ENCODE measurements at regions not wholly inside any gene's neighbourhood (a gene's known extent, or its start where the extent isn't known, plus 50 kb on each side); places are given as distances from the start of the nearest gene placed in this dataset.

DNA sequence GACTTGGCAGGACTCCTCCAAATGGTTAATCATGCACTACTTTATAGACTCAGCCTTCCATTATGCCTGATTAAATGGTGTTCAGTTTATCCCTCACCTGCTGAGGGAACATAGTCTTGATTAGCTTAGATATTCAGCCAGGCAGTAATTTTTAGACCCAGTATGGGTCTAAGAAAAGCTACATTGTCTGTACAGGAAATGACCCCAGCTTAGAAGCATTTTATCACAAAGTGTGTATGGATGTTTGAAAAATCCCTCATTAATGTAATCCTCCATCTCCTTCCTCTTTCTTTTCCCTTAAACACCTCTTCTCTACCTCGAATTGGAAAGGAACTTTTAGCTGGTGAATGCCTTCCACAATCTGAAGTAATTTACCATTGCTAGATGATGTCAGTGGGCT is 252.2 kb upstream of the BMP2 start:
- no peaks in the 10 kb centered on the region for H3K9me3 ChIP-seq
- DNase-seq = no peak
- H3K27me3 ChIP-seq = no peaks in the 10 kb centered on the region
- TF ChIP-seq, protein P1, sequence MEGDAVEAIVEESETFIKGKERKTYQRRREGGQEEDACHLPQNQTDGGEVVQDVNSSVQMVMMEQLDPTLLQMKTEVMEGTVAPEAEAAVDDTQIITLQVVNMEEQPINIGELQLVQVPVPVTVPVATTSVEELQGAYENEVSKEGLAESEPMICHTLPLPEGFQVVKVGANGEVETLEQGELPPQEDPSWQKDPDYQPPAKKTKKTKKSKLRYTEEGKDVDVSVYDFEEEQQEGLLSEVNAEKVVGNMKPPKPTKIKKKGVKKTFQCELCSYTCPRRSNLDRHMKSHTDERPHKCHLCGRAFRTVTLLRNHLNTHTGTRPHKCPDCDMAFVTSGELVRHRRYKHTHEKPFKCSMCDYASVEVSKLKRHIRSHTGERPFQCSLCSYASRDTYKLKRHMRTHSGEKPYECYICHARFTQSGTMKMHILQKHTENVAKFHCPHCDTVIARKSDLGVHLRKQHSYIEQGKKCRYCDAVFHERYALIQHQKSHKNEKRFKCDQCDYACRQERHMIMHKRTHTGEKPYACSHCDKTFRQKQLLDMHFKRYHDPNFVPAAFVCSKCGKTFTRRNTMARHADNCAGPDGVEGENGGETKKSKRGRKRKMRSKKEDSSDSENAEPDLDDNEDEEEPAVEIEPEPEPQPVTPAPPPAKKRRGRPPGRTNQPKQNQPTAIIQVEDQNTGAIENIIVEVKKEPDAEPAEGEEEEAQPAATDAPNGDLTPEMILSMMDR (IDR thresholded peaks at IDR 0.05) = no peak
- TF ChIP-seq EP300 (IDR thresholded peaks at IDR 0.05) (no peak), POLR2A (IDR thresholded peaks at IDR 0.05) (no peak)
- 16 to 25% (median 23%) methylated on average over 1 of the region's 1 CpG for WGBS, 3 donors
- no peak overlapping the region for H3K4me3 ChIP-seq
- no peak overlapping the region for H3K27ac ChIP-seq
- no peaks in the 10 kb centered on the region for H3K36me3 ChIP-seq
- intact Hi-C loops (cut with DNase I) = no loop called here
- no peaks in the 10 kb centered on the region for H3K4me1 ChIP-seq (ENCODE audit: insufficient read depth)

- Histone ChIP-seq H3K4me1 (ENCODE audit: insufficient read depth) (no peaks in the 10 kb centered on the region), H3K36me3 (no peaks in the 10 kb centered on the region), H3K27ac (no peak overlapping the region), H3K9me3 (no peaks in the 10 kb centered on the region), H3K27me3 (no peaks in the 10 kb centered on the region), H3K4me3 (no peak overlapping the region)
- no peak for DNase-seq
- intact Hi-C loops (cut with DNase I) = no loop called here
- no peak for TF ChIP-seq POLR2A (IDR thresholded peaks at IDR 0.05)
- no peak for TF ChIP-seq EP300 (IDR thresholded peaks at IDR 0.05)
- TF ChIP-seq, protein P1 (IDR thresholded peaks at IDR 0.05) = no peak
- WGBS, 3 donors = 68 to 77% (median 76%) methylated on average over 6 of the region's 6 CpGs
Observed at GRCh38 chr20:6513599-6513998, 253.9 kb upstream of the BMP2 start.

- no peak overlapping the region for H3K4me3 ChIP-seq
- intact Hi-C loops (cut with DNase I) = no loop called here
- no peak for TF ChIP-seq POLR2A (IDR thresholded peaks at IDR 0.05)
- no peak for TF ChIP-seq EP300 (IDR thresholded peaks at IDR 0.05)
- TF ChIP-seq, protein P1 (IDR thresholded peaks at IDR 0.05) = no peak
- no peaks in the 10 kb centered on the region for H3K9me3 ChIP-seq
- DNase-seq = no peak
- no peak overlapping the region for H3K27ac ChIP-seq
- 88 to 96% (median 90%) methylated on average over 1 of the region's 1 CpG for WGBS, 3 donors
- no peaks in the 10 kb centered on the region for H3K27me3 ChIP-seq
- H3K4me1 ChIP-seq (ENCODE audit: insufficient read depth) = no peaks in the 10 kb centered on the region
- no peaks in the 10 kb centered on the region for H3K36me3 ChIP-seq
Observed at GRCh38 chr20:6509374-6509773, 258.1 kb upstream of the BMP2 start.

DNA sequence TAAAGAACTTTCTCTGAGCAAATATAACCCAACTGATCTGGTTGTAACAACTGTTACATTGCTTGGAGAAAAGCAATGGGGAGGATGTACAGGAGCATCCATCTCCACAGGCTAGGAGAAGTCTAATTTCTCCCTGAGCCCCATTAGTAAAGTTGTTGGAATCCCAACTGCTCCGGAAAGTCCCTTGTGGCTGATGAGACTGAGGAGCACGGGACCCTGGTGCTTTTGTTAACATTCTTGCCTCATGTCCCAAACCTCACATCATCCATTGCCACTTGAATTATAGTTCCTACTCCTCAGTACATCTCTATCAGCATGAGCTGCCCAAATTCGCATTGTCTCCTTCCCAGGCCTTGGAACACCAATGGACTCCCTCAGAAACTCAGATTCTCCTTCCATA is 260.6 kb upstream of the BMP2 start:
- Histone ChIP-seq H3K4me1 (ENCODE audit: insufficient read depth) (no peaks in the 10 kb centered on the region), H3K27me3 (no peaks in the 10 kb centered on the region), H3K4me3 (no peak overlapping the region), H3K27ac (no peak overlapping the region), H3K9me3 (no peaks in the 10 kb centered on the region), H3K36me3 (no peaks in the 10 kb centered on the region)
- intact Hi-C loops (cut with DNase I) = no loop called here
- no peak for DNase-seq
- 52 to 59% (median 59%) methylated on average over 3 of the region's 3 CpGs for WGBS, 3 donors
- TF ChIP-seq, protein P1 (IDR thresholded peaks at IDR 0.05) = no peak
- TF ChIP-seq EP300 (IDR thresholded peaks at IDR 0.05) (no peak), POLR2A (IDR thresholded peaks at IDR 0.05) (no peak)

- TF ChIP-seq, protein P1 (IDR thresholded peaks at IDR 0.05) = no peak
- TF ChIP-seq POLR2A (IDR thresholded peaks at IDR 0.05) (no peak), EP300 (IDR thresholded peaks at IDR 0.05) (no peak)
- DNase-seq = no peak
- Histone ChIP-seq H3K27me3 (no peaks in the 10 kb centered on the region), H3K27ac (no peak overlapping the region), H3K9me3 (no peaks in the 10 kb centered on the region), H3K36me3 (no peaks in the 10 kb centered on the region), H3K4me1 (ENCODE audit: insufficient read depth) (no peaks in the 10 kb centered on the region), H3K4me3 (no peak overlapping the region)
- intact Hi-C loops (cut with DNase I) = no loop called here
- WGBS, 3 donors = 82 to 85% (median 83%) methylated on average over 7 of the region's 7 CpGs
Observed at GRCh38 chr20:6504826-6505225, 262.7 kb upstream of the BMP2 start.

Measured in ovary (tissue), 7 donors.